ENCODE measurements at regions not wholly inside any gene's neighbourhood (a gene's known extent, or its start where the extent isn't known, plus 50 kb on each side); places are given as distances from the start of the nearest gene placed in this dataset.
"Not testable (repeated sequence)": the region's sequence is repeated elsewhere in the genome, so short reads cannot be mapped to it uniquely, and the experiment has no call there.

GRCh38 chr4:138779761-138780160 lies 235.8 kb upstream of the NOCT start:
- not testable (repeated sequence) for TF ChIP-seq CTCF, POLR2A, POLR2AphosphoS5, EP300 (IDR thresholded peaks at IDR 0.05)
